ENCODE measurements at regions not wholly inside any gene's neighbourhood (a gene's known extent, or its start where the extent isn't known, plus 50 kb on each side); places are given as distances from the start of the nearest gene placed in this dataset.

DNA sequence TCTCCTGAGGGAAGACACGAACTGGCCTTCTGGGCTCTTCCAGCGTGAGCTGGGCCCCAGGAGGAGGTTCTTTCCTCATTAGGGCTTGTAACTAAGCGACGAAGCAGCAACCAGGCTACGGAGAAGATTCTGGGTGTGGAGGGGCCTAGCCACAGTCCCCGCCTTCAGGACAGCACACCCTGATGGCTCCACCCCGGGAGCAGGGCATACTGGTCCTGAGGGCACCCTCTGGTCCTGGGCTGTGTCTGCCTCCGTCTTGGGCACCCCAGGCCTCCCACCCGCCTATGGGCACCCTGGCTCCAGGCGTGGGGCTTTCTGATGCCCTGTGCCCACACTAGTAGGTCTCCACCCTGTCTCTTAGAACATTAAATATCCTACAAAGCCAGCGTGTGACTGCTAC, 136.4 kb downstream of the OLFM1 start:
- Histone ChIP-seq H3K4me2 (ENCODE audit: control insufficient read depth, extremely low read depth, insufficient read depth, low read depth, low read length) (no peak overlapping the region), H3K27me3 (ENCODE audit: control insufficient read depth, extremely low read depth, insufficient read depth, low read length) (no peaks in the 10 kb centered on the region), H3K4me1 (ENCODE audit: control insufficient read depth, extremely low read depth, insufficient read depth, low read length) (no peaks in the 10 kb centered on the region), H3K9me3 (ENCODE audit: control insufficient read depth, low read depth, low read length) (peaks cover 15% of the 10 kb centered on the region), H4K20me1 (ENCODE audit: control insufficient read depth, extremely low read depth, insufficient read depth, low read length) (no peaks in the 10 kb centered on the region), H3K9me1 (ENCODE audit: control insufficient read depth, extremely low read depth, insufficient read depth, low read length) (no peaks in the 10 kb centered on the region), H3K27ac (ENCODE audit: control insufficient read depth, insufficient read depth, low read length) (no peak overlapping the region), H3K4me3 (ENCODE audit: control insufficient read depth in 2 of 3, extremely low read depth in 1 of 3, insufficient read depth in 2 of 3, low read depth in 1 of 3, low read length in 3 of 3) (no peak overlapping the region), H3K36me3 (ENCODE audit: control insufficient read depth in 2 of 2, extremely low read depth in 1 of 2, insufficient read depth in 2 of 2, low read length in 2 of 2) (no peaks in the 10 kb centered on the region), H3K79me2 (ENCODE audit: control insufficient read depth, insufficient read depth, low read length) (no peaks in the 10 kb centered on the region), H2AFZ (ENCODE audit: control insufficient read depth, low read length) (no peak overlapping the region), H3K9ac (ENCODE audit: control insufficient read depth, extremely low read depth, insufficient read depth, low read length) (no peak overlapping the region)
- TF ChIP-seq, protein P1, sequence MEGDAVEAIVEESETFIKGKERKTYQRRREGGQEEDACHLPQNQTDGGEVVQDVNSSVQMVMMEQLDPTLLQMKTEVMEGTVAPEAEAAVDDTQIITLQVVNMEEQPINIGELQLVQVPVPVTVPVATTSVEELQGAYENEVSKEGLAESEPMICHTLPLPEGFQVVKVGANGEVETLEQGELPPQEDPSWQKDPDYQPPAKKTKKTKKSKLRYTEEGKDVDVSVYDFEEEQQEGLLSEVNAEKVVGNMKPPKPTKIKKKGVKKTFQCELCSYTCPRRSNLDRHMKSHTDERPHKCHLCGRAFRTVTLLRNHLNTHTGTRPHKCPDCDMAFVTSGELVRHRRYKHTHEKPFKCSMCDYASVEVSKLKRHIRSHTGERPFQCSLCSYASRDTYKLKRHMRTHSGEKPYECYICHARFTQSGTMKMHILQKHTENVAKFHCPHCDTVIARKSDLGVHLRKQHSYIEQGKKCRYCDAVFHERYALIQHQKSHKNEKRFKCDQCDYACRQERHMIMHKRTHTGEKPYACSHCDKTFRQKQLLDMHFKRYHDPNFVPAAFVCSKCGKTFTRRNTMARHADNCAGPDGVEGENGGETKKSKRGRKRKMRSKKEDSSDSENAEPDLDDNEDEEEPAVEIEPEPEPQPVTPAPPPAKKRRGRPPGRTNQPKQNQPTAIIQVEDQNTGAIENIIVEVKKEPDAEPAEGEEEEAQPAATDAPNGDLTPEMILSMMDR (optimal IDR thresholded peaks at IDR 0.05 in 1 of 3, IDR thresholded peaks at IDR 0.05 in 1 of 3, conservative IDR thresholded peaks at IDR 0.05 in 1 of 3; ENCODE audit: extremely low read depth in 1 of 3, insufficient read depth in 2 of 3, low read length in 3 of 3), result no peak
- TF ChIP-seq EZH2 (IDR thresholded peaks at IDR 0.05; ENCODE audit: low read length), result no peak
- DNase-seq (ENCODE audit: low read depth, low spot score), result no peak
- dilution Hi-C loops (cut with MboI; ENCODE audit: extremely low pct_ligation_motif_present, low sequenced_read_pairs), result no loop called here
- FAIRE-seq, result no peak

DNA sequence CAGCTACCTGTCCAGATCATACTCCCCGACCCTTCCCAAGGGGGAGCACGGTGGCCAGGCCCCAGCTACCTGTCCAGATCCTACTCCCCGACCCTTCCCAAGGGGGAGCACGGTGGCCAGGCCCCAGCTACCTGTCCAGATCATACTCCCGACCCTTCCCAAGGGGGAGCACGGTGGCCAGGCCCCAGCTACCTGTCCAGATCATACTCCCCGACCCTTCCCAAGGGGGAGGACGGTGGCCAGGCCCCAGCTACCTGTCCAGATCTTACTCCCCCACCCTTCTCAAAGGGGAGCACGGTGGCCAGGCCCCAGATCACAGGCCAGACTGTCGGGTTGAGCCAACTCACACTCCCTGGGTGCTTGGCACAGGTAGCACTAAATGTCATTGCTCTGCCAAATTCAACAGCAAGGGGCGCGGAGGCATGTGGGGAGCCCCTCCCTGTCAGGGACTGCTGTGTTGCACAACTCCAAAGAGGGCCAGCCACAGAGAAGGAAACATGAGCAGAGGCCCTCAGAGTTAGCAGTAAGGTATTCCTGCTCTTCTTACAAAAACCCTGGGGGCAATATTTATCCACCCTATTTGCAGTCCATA, 136.9 kb downstream of the OLFM1 start:
- dilution Hi-C loops (cut with MboI; ENCODE audit: extremely low pct_ligation_motif_present, low sequenced_read_pairs), result no loop called here
- Histone ChIP-seq H3K27me3 (ENCODE audit: control insufficient read depth, extremely low read depth, insufficient read depth, low read length) (no peaks in the 10 kb centered on the region), H3K4me3 (ENCODE audit: control insufficient read depth in 2 of 3, extremely low read depth in 1 of 3, insufficient read depth in 2 of 3, low read depth in 1 of 3, low read length in 3 of 3) (no peak overlapping the region), H3K9ac (ENCODE audit: control insufficient read depth, extremely low read depth, insufficient read depth, low read length) (no peak overlapping the region), H2AFZ (ENCODE audit: control insufficient read depth, low read length) (no peak overlapping the region), H3K4me2 (ENCODE audit: control insufficient read depth, extremely low read depth, insufficient read depth, low read depth, low read length) (no peak overlapping the region), H3K4me1 (ENCODE audit: control insufficient read depth, extremely low read depth, insufficient read depth, low read length) (no peaks in the 10 kb centered on the region), H4K20me1 (ENCODE audit: control insufficient read depth, extremely low read depth, insufficient read depth, low read length) (no peaks in the 10 kb centered on the region), H3K9me3 (ENCODE audit: control insufficient read depth, low read depth, low read length) (peaks cover 15% of the 10 kb centered on the region), H3K9me1 (ENCODE audit: control insufficient read depth, extremely low read depth, insufficient read depth, low read length) (no peaks in the 10 kb centered on the region), H3K79me2 (ENCODE audit: control insufficient read depth, insufficient read depth, low read length) (no peaks in the 10 kb centered on the region), H3K36me3 (ENCODE audit: control insufficient read depth in 2 of 2, extremely low read depth in 1 of 2, insufficient read depth in 2 of 2, low read length in 2 of 2) (no peaks in the 10 kb centered on the region), H3K27ac (ENCODE audit: control insufficient read depth, insufficient read depth, low read length) (no peak overlapping the region)
- DNase-seq (ENCODE audit: low read depth, low spot score), result no peak
- FAIRE-seq, result no peak
- no peak for TF ChIP-seq EZH2 (IDR thresholded peaks at IDR 0.05; ENCODE audit: low read length)
- TF ChIP-seq, protein P1 (optimal IDR thresholded peaks at IDR 0.05 in 1 of 3, IDR thresholded peaks at IDR 0.05 in 1 of 3, conservative IDR thresholded peaks at IDR 0.05 in 1 of 3; ENCODE audit: extremely low read depth in 1 of 3, insufficient read depth in 2 of 3, low read length in 3 of 3), result no peak

Data from keratinocyte (primary cell).